Skin of body (tissue), 2 donors: ENCODE measurements at regions not wholly inside any gene's neighbourhood (a gene's known extent, or its start where the extent isn't known, plus 50 kb on each side); places are given as distances from the start of the nearest gene placed in this dataset. TPM values are rescaled to one million over a fixed set of nuclear protein-coding genes. Genes with fewer than 3 reads are reported as not detected.
"Not testable (repeated sequence)": the region's sequence is repeated elsewhere in the genome, so short reads cannot be mapped to it uniquely, and the experiment has no call there.

Experiments
- DNase-seq: peaks from one replicate; lab custom pipeline; 2025; lab: John Stamatoyannopoulos, UW
- small RNA-seq: library from RNA; depleted of rRNA; stranded (forward); fragments of <200 nt; gene quantifications from one replicate; pipeline ENCODE3, GENCODE V24; 2014; ENCODE audit warnings: low replicate concordance

DNA sequence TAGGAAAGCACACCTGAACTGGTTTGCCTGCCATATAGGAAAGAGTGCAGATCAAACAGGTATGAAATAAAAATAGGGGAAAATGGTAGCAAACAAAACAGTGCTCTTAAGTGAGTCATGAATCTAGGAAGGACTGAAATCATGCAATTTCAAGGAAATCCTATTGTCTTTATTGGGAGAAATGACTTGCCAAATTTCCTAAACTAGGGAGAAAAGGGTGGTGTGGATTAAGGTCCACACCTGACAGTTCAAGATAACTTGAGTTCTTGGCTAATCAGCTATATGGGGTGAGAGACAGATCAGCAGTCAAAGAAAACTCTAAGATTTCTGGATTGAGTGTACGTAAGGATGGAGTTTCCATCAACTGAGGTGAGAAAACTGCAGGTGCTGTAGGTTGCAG, 101.1 kb downstream of the PRKAB2 start:
- no peak for DNase-seq

DNA sequence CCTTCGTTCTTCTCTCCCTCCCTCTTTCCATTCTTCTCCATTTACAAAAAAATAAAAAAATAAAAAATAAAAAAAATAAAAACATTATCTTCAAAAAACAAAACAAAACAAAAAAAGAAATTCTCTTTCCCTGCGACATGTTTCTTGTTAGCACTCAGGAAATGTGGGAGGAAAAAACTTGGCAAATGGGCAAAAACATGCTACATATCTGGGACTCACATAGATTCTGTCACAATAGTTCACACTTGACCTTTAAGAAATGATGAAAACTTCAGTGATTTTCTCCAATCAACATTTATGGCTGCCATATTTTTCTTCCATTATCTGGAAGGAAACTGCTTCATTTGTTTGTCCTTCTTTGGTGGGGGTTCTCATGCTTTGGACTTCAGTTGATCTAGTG, 109.3 kb downstream of the PRKAB2 start:
- DNase-seq: peak; percentile 2

DNA sequence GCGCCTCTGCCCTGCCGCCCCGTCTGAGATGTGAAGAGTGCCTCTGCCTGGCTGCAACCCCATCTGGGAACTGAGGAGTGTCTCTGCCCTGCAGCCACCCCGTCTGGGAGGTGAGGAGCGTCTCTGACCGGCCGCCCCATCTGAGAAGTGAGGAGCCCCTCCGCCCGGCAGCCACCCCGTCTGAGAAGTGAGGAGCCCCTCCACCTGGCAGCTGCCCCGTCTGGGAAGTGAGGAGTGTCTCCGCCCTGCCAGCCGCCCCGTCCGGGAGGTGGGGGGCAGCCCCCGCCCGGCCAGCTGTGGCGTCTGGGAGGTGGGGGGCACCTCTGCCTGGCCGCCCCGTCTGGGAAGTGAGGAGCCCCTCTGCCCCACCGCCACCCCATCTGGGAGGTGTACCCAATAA, 110.4 kb downstream of the PRKAB2 start:
- not testable (repeated sequence) for DNase-seq

DNA sequence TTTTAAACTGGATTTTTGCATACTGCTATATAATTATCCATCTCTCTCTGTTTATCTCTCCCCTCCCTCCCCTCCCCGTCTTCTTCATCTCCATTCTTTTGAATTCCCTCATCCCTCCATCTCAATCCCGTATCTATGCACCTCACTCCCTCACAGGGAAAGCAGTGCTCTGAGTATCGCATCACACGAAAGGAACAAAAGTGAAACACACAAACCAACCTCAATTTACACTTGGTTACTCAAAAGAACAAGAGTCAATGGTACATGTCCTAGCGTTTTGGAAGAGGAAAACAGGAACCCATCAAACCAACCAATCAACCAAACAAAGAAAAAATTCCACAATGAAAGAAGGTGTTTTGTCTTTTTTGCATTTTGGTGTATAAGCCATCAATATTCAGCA, 115.1 kb downstream of the NBPF12 start:
- DNase-seq: no peak

DNA sequence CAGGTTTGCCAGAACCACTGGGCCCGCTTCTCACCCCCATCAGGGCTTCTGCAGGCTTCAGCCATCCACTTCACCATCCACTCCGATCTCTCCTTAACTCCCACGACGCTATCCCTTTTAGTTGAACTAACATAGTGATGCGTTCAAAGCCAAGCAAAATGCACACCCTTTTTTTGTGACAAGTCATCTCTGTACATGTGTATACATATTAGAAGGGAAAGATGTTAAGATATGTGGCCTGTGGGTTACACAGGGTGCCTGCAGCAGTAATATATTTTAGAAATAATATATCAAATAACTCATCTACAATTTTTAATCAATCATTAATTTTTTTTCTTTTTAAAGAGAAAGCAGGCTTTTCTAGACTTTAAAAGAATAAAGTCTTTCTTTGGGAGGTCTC, 114.6 kb downstream of the NBPF12 start:
- DNase-seq: no peak

DNA sequence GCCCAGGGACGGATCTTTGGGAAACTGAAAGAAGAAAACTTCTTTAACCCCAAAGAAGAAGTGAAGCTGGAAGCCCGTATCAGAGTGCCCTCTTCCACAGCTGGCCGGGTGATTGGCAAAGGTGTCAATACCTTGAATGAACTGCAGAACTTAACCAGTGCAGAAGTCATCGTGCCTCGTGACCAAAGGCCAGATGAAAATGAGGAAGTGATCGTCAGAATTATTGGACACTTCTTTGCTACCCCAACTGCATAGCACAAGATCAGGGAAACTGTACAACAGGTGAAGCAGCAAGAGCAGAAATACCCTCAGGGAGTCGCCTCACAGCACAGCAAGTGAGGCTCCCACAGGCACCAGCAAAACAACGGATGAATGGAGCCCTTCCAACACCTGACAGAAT, 114.0 kb downstream of the NBPF12 start:
- DNase-seq: no peak

DNA sequence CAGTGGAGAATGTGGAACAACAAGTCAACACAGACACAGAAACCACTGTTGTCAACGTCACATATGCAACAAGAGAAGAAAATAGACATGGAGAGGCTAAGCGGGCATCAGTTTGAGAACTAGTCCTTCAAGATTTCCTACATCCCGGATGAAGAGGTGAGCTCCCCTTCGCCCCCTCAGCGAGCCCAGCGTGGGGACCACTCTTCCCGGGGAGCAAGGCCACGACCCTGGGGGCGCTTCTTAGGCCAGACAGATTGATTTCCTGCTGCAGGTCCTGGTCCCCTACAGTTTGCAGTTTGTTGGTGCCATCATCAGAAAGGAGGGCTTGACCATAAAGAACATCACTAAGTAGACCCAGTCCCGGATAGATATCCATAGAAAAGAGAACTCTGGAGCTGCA, 113.0 kb downstream of the NBPF12 start:
- DNase-seq: no peak

DNA sequence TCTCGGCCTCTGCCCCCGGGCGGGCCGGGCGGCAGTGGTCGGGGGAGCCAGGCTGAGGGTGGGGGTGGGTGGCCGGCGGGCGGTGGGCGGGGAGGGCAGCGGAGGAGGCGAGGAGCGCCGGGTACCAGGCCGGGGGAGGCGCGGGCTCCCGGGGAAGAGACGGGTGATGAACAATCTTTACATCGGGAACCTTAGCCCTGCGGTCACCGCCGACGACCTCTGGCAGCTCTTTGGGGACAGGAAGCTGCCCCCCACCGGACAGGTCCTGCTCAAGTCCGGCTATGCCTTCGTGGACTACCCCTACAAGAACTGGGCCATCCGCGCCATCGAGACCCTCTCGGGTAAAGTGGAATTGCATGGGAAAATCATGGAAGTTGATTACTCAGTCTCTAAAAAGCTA, 112.5 kb downstream of the NBPF12 start:
- no peak for DNase-seq

DNA sequence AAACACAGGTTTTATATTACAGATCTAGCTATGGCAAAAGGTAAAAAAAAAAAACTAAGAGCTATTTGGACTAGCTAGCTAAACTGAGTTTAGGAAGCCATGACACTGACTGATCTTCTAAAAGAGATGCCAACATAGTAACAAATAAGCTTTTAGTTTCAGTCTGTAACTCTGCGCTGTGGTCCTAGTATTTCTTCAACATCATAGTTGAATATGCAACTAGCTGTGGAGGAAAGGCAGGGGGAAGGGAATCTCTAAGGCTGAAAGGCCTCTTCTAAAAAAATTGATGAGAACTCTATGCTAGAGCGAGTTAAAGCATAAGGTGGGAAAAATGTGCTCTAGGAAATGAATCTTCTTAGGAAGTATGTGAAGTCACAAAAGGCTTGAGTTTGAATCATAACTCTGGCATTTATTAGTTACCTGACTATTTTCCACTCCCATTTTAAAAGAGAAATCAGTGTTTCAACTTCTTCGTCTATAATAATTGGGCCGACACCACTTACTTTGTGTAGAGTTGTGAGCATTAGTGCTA, 108.8 kb downstream of the NBPF12 start:
- not testable (repeated sequence) for DNase-seq

DNA sequence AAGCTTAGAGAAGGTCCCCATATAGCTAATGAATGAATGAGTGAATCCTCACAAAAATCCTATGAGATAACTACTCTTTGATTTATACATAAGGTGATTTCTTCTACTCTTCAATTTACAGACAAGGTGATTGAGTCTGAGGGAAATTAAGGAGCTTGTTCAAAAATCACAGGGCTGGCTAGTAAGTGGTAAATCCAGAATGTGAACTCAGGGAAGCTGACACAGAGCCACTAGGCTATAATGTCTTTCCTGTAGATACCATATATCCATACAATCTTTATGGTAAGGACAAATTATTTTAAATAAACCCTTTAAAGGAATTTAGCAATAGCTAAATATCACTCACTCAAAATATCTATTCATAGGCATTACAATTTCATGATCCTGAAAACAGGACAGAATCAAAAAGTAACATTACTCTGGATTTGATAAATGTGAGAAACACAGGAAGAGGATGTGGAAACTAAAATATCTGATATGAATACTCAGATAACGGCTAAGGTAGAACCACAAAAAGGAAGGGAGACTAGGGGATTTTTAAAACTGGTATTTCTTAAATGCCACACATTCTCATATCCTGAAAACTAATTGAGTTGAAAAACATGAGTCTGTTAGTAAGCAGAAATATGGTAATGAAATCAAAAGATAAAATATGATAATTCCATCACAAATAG, 108.2 kb downstream of the NBPF12 start:
- no peak for DNase-seq

Small RNA genes in the stretch of these regions (small RNA-seq; reads per million reads assigned to genes)
- not detected for gene RNU1-151P
